NB4 (cell line): ENCODE measurements at regions not wholly inside any gene's neighbourhood (a gene's known extent, or its start where the extent isn't known, plus 50 kb on each side); places are given as distances from the start of the nearest gene placed in this dataset.

ENCODE experiments used
- MYC ChIP-seq: IDR thresholded peaks from 2 replicates; pipeline ENCODE4 v1.6.1; 2011; ENCODE audit warnings: low read depth, low read length
- POLR2A ChIP-seq: IDR thresholded peaks from 2 replicates; pipeline ENCODE4 v1.6.1; 2011; ENCODE audit warnings: mild to moderate bottlenecking; ENCODE audit not compliant: insufficient read length; ENCODE audit errors: extremely low read depth
- TF ChIP-seq, protein P1 (sequence below): IDR thresholded peaks from one replicate; pipeline ENCODE4 v1.5.1; 2012; ENCODE audit warnings: low read depth, low read length
- TF ChIP-seq, protein P2 (sequence below): IDR thresholded peaks from 2 replicates; pipeline ENCODE4 v1.6.1; 2011; ENCODE audit warnings: low read depth, low read length

- TF ChIP-seq POLR2A = no peak
- TF ChIP-seq, protein P1, sequence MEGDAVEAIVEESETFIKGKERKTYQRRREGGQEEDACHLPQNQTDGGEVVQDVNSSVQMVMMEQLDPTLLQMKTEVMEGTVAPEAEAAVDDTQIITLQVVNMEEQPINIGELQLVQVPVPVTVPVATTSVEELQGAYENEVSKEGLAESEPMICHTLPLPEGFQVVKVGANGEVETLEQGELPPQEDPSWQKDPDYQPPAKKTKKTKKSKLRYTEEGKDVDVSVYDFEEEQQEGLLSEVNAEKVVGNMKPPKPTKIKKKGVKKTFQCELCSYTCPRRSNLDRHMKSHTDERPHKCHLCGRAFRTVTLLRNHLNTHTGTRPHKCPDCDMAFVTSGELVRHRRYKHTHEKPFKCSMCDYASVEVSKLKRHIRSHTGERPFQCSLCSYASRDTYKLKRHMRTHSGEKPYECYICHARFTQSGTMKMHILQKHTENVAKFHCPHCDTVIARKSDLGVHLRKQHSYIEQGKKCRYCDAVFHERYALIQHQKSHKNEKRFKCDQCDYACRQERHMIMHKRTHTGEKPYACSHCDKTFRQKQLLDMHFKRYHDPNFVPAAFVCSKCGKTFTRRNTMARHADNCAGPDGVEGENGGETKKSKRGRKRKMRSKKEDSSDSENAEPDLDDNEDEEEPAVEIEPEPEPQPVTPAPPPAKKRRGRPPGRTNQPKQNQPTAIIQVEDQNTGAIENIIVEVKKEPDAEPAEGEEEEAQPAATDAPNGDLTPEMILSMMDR = no peak
- no peak for TF ChIP-seq MYC
- TF ChIP-seq, protein P2, sequence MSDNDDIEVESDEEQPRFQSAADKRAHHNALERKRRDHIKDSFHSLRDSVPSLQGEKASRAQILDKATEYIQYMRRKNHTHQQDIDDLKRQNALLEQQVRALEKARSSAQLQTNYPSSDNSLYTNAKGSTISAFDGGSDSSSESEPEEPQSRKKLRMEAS = no peak
Observed at GRCh38 chr6:103675807-103676406, 1183.8 kb downstream of the HACE1 start.
